ENCODE measurements at regions not wholly inside any gene's neighbourhood (a gene's known extent, or its start where the extent isn't known, plus 50 kb on each side); places are given as distances from the start of the nearest gene placed in this dataset.

DNA sequence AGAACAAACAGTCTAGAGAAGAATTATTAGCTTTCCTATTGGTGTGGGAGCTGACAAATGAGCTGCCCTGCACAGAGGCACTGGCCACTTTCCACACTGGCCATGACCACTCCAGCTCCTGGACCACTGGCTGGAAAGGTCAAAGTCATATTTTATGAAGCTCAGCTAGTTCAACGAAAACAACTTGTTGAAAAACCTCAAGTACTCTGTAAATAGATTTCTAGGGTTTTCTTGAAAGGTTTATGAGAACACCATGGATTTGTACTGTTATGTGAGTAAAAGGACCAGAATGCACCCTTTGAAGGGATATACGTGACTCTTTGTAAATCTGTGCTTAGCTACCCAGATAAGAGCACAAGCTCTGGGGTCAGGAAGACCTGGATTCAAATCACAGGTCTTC lies 54.5 kb upstream of the FGGY start (continued):
- TF ChIP-seq, protein P1, sequence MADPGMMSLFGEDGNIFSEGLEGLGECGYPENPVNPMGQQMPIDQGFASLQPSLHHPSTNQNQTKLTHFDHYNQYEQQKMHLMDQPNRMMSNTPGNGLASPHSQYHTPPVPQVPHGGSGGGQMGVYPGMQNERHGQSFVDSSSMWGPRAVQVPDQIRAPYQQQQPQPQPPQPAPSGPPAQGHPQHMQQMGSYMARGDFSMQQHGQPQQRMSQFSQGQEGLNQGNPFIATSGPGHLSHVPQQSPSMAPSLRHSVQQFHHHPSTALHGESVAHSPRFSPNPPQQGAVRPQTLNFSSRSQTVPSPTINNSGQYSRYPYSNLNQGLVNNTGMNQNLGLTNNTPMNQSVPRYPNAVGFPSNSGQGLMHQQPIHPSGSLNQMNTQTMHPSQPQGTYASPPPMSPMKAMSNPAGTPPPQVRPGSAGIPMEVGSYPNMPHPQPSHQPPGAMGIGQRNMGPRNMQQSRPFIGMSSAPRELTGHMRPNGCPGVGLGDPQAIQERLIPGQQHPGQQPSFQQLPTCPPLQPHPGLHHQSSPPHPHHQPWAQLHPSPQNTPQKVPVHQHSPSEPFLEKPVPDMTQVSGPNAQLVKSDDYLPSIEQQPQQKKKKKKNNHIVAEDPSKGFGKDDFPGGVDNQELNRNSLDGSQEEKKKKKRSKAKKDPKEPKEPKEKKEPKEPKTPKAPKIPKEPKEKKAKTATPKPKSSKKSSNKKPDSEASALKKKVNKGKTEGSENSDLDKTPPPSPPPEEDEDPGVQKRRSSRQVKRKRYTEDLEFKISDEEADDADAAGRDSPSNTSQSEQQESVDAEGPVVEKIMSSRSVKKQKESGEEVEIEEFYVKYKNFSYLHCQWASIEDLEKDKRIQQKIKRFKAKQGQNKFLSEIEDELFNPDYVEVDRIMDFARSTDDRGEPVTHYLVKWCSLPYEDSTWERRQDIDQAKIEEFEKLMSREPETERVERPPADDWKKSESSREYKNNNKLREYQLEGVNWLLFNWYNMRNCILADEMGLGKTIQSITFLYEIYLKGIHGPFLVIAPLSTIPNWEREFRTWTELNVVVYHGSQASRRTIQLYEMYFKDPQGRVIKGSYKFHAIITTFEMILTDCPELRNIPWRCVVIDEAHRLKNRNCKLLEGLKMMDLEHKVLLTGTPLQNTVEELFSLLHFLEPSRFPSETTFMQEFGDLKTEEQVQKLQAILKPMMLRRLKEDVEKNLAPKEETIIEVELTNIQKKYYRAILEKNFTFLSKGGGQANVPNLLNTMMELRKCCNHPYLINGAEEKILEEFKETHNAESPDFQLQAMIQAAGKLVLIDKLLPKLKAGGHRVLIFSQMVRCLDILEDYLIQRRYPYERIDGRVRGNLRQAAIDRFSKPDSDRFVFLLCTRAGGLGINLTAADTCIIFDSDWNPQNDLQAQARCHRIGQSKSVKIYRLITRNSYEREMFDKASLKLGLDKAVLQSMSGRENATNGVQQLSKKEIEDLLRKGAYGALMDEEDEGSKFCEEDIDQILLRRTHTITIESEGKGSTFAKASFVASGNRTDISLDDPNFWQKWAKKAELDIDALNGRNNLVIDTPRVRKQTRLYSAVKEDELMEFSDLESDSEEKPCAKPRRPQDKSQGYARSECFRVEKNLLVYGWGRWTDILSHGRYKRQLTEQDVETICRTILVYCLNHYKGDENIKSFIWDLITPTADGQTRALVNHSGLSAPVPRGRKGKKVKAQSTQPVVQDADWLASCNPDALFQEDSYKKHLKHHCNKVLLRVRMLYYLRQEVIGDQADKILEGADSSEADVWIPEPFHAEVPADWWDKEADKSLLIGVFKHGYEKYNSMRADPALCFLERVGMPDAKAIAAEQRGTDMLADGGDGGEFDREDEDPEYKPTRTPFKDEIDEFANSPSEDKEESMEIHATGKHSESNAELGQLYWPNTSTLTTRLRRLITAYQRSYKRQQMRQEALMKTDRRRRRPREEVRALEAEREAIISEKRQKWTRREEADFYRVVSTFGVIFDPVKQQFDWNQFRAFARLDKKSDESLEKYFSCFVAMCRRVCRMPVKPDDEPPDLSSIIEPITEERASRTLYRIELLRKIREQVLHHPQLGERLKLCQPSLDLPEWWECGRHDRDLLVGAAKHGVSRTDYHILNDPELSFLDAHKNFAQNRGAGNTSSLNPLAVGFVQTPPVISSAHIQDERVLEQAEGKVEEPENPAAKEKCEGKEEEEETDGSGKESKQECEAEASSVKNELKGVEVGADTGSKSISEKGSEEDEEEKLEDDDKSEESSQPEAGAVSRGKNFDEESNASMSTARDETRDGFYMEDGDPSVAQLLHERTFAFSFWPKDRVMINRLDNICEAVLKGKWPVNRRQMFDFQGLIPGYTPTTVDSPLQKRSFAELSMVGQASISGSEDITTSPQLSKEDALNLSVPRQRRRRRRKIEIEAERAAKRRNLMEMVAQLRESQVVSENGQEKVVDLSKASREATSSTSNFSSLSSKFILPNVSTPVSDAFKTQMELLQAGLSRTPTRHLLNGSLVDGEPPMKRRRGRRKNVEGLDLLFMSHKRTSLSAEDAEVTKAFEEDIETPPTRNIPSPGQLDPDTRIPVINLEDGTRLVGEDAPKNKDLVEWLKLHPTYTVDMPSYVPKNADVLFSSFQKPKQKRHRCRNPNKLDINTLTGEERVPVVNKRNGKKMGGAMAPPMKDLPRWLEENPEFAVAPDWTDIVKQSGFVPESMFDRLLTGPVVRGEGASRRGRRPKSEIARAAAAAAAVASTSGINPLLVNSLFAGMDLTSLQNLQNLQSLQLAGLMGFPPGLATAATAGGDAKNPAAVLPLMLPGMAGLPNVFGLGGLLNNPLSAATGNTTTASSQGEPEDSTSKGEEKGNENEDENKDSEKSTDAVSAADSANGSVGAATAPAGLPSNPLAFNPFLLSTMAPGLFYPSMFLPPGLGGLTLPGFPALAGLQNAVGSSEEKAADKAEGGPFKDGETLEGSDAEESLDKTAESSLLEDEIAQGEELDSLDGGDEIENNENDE (IDR thresholded peaks at IDR 0.05; ENCODE audit: insufficient replicate concordance, low read length), result no peak
- TF ChIP-seq TCF12 (IDR thresholded peaks at IDR 0.05; ENCODE audit: low read depth, low read length), result no peak
- no peak for TF ChIP-seq CREB1 (IDR thresholded peaks at IDR 0.05)
- no peak for TF ChIP-seq EZH2 (IDR thresholded peaks at IDR 0.05; ENCODE audit: low read depth, low read length, severe bottlenecking)
- TF ChIP-seq, protein P2, sequence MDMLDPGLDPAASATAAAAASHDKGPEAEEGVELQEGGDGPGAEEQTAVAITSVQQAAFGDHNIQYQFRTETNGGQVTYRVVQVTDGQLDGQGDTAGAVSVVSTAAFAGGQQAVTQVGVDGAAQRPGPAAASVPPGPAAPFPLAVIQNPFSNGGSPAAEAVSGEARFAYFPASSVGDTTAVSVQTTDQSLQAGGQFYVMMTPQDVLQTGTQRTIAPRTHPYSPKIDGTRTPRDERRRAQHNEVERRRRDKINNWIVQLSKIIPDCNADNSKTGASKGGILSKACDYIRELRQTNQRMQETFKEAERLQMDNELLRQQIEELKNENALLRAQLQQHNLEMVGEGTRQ (IDR thresholded peaks at IDR 0.05; ENCODE audit: low read length), result no peak
- no peak for TF ChIP-seq BACH1 (IDR thresholded peaks at IDR 0.05; ENCODE audit: low read length)
- TF ChIP-seq TAF7 (optimal IDR thresholded peaks at IDR 0.05; ENCODE audit: borderline replicate concordance, low read depth, low read length), result no peak
- TF ChIP-seq SUZ12 (IDR thresholded peaks at IDR 0.05; ENCODE audit: low read length), result no peak
- no peak for TF ChIP-seq SIX5 (IDR thresholded peaks at IDR 0.05; ENCODE audit: low read depth, low read length)
- no peak for TF ChIP-seq KDM5A (IDR thresholded peaks at IDR 0.05; ENCODE audit: low read length)
- no peak for TF ChIP-seq CBX8 (IDR thresholded peaks at IDR 0.05; ENCODE audit: borderline replicate concordance, low read depth, low read length)

Data from H1 (cell line).